ENCODE measurements at regions not wholly inside any gene's neighbourhood (a gene's known extent, or its start where the extent isn't known, plus 50 kb on each side); places are given as distances from the start of the nearest gene placed in this dataset.

DNA sequence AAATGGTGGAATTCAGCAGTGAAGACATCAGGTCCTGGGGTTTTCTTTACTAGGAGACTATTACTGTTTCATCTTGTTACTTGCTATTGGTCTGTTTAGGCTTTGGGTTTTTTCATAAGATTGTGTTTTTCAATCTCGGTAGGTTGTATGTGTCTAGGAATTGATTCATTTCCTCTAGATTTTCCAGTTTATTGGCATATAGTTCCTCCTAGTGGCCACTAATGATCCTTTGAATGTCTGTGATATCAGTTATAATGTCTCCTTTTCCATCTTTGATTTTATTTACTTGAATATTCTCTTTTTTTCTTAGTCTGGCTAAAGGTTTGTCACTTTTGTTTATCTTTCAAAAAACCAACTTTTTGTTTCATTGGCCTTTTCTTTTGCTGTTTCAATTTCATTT lies 233.0 kb downstream of the RWDD3 start:
- no peak overlapping the region for H3K4me3 ChIP-seq (ENCODE audit: low read depth, low read length)
- TF ChIP-seq, protein P1, sequence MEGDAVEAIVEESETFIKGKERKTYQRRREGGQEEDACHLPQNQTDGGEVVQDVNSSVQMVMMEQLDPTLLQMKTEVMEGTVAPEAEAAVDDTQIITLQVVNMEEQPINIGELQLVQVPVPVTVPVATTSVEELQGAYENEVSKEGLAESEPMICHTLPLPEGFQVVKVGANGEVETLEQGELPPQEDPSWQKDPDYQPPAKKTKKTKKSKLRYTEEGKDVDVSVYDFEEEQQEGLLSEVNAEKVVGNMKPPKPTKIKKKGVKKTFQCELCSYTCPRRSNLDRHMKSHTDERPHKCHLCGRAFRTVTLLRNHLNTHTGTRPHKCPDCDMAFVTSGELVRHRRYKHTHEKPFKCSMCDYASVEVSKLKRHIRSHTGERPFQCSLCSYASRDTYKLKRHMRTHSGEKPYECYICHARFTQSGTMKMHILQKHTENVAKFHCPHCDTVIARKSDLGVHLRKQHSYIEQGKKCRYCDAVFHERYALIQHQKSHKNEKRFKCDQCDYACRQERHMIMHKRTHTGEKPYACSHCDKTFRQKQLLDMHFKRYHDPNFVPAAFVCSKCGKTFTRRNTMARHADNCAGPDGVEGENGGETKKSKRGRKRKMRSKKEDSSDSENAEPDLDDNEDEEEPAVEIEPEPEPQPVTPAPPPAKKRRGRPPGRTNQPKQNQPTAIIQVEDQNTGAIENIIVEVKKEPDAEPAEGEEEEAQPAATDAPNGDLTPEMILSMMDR (IDR thresholded peaks at IDR 0.05; ENCODE audit: borderline replicate concordance, insufficient read depth, low read depth, low read length): no peak

DNA sequence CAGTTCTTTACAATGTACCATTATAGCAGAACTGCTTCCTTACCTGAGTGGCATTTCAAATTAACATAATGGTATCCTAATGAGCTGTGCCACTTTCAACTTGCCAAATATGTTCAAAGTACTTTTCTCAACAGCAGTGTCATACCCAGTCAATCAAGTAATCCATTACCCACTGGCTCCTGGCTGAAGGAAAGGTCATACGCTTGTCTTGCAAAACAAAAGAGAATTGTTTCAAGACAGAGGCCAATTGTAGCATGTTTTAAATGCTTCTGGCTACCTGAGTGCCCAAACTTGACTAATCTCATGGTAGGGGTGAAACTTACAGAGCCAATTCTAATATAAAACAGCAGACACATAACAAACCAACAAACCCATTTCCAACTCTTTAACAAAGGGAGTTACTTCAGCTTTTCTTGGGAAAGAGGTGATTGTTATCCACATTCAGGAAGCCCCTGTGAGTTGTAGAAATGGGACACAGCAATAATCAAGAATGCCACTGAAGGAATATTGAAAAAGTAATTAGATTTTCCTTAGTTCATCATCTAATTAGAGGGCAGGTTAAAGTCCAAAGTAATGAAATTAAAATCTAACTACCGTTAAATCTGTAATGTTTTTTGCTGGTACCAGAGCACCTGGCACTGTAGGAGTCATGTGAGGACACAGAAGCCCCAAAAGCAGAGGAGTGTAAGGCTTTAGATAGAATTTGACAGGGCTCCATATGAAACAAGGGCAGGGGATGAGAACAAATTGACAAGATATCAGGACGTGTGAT lies 241.9 kb downstream of the RWDD3 start:
- TF ChIP-seq, protein P1 (IDR thresholded peaks at IDR 0.05; ENCODE audit: borderline replicate concordance, insufficient read depth, low read depth, low read length): no peak
- no peak overlapping the region for H3K4me3 ChIP-seq (ENCODE audit: low read depth, low read length)

DNA sequence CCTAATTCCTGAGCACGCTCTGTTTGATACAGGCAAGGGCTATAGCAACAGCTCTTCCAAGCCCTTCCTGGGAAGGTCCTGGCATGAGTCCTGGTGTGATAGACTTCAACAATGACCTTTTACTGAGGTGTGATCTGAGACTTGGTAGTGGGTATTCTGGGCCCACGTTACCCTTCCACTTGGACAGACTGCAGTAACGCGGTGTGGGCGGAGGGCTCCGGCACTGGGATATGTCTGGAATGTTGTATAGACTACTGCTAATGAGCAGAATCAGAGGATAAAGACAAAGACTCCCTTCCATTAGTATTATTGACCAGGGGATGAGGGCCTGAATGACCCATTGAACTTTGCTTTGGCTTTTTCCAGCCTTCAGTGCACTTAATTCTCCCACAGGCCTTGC lies 262.3 kb downstream of the RWDD3 start:
- H3K4me3 ChIP-seq (ENCODE audit: low read depth, low read length): no peak overlapping the region
- TF ChIP-seq, protein P1 (IDR thresholded peaks at IDR 0.05; ENCODE audit: borderline replicate concordance, insufficient read depth, low read depth, low read length): no peak

DNA sequence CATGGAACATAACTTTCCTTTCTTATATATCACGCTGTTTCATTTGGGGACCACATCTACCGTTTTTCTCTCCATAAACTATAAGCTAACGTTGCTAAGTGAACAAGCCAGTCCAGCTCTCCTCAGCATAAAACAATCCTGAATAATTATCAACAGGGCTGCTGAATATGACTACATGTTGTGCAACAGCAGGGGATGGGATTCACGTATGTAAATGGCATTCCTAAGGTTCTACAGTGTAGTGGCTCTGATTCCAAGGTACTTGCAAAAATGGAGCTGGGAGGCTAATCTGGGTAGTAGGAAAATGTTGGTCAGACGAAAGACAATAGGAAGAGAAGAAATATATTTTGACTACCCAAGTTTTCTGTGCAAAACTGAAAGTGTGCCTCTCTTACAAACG lies 262.8 kb downstream of the RWDD3 start:
- H3K4me3 ChIP-seq (ENCODE audit: low read depth, low read length): no peak overlapping the region
- TF ChIP-seq, protein P1 (IDR thresholded peaks at IDR 0.05; ENCODE audit: borderline replicate concordance, insufficient read depth, low read depth, low read length): no peak

DNA sequence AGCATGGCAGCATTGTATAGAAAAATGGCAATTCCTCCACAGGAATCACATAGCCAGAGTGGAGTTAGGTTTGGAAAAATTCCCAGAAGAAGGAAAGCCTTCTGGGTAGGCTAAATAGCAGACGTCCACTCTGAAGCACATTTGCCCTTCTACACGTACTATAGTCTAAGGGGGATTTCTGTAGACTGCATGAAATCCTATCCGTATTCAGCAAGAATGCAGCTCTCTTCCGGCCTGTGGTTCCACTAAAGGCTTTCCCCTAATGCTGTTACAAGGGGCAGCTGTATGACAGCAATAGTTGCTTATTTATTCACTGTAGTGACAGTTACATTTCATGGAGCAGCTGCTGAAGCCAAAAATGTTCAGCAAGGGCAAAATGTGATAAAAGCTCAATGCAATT lies 263.6 kb downstream of the RWDD3 start:
- TF ChIP-seq, protein P1 (IDR thresholded peaks at IDR 0.05; ENCODE audit: borderline replicate concordance, insufficient read depth, low read depth, low read length): no peak
- H3K4me3 ChIP-seq (ENCODE audit: low read depth, low read length): no peak overlapping the region

DNA sequence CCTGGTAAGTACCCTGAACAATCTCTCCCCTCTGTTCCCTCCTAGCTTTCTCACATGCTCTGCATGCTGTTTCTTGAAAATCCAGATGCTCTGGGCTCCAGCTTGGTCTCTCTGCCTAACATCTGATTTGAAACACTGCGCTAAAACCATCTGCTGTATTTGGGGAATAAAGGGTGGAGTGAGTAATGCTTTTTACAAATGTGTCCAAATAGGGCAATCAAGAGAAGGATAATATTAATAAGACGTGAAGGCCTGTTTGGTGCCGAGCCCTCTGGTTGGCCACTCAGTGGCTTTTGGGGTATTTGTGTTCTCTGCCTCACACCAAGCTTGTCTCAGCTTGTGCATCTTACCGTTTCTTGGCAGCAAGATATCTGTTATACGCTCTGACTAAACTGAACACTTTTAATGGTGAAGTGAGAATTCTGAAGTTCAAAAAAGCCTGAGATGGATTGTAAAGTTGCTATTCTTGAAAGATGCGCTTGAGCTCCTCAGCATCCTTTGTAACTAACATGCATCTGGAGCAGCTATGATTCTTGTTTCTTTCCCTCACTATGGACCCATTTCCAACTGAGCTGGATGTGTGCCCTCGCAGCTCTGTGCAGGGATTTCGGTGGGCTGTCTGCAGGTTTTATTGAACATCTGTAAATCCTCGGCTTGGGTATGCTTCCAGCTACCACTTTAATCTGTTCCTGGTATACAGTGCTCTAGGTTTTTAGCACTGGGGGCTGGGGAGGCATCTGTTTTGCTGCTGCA lies 269.4 kb downstream of the RWDD3 start:
- H3K4me3 ChIP-seq (ENCODE audit: low read depth, low read length): no peak overlapping the region
- TF ChIP-seq, protein P1 (IDR thresholded peaks at IDR 0.05; ENCODE audit: borderline replicate concordance, insufficient read depth, low read depth, low read length): no peak

DNA sequence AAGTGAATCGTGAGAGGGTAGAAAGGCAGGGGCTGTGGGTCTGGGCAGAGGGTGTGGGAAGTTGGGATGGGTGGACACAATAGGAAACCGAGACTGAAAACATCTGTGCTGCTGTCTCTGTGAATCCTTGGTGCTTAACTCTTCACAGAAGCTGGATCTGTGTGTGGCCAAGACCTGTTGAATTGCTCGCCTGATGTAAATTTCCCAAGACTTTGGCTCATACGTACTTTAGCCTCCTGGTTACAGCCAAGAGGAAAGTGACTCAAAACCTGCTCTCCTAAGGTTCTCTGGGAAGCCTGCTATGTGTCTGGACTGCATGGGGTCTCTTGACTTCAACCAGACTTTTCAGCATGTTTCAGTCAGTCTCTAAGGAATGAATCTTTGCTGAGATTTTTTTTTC lies 270.3 kb downstream of the RWDD3 start:
- TF ChIP-seq, protein P1 (IDR thresholded peaks at IDR 0.05; ENCODE audit: borderline replicate concordance, insufficient read depth, low read depth, low read length): no peak
- no peak overlapping the region for H3K4me3 ChIP-seq (ENCODE audit: low read depth, low read length)
